DMS114 treated with DMSO at 0.1 percent for 48 hours (cell line): ENCODE measurements at regions not wholly inside any gene's neighbourhood (a gene's known extent, or its start where the extent isn't known, plus 50 kb on each side); places are given as distances from the start of the nearest gene placed in this dataset.
"Not testable (repeated sequence)": the region's sequence is repeated elsewhere in the genome, so short reads cannot be mapped to it uniquely, and the experiment has no call there.

Experiments used
- DNase-seq: peaks from one replicate; lab custom pipeline; 2025; ENCODE audit not compliant: unreplicated experiment; lab: John Stamatoyannopoulos, UW

- no peak for DNase-seq
Measured at GRCh38 chr5:4584982-4585381, 555.1 kb upstream of the ADAMTS16 start.

GRCh38 chr5:4613440-4613839 is 526.7 kb upstream of the ADAMTS16 start:
- DNase-seq: no peak

GRCh38 chr5:4614088-4614487 is 526.0 kb upstream of the ADAMTS16 start:
- DNase-seq: no peak

- DNase-seq: not testable (repeated sequence)
Measured at GRCh38 chr5:4615369-4615768, 524.8 kb upstream of the ADAMTS16 start.

GRCh38 chr5:4625206-4625896 is 514.8 kb upstream of the ADAMTS16 start:
- no peak for DNase-seq

GRCh38 chr5:4627131-4627530 is 513.0 kb upstream of the ADAMTS16 start:
- no peak for DNase-seq

- DNase-seq: no peak
Measured at GRCh38 chr5:4627929-4628328, 512.2 kb upstream of the ADAMTS16 start.

- no peak for DNase-seq
Measured at GRCh38 chr5:4628645-4629385, 511.3 kb upstream of the ADAMTS16 start.

- no peak for DNase-seq
Measured at GRCh38 chr5:4630031-4630430, 510.1 kb upstream of the ADAMTS16 start.

GRCh38 chr5:4634342-4634741 is 505.8 kb upstream of the ADAMTS16 start:
- DNase-seq: no peak

GRCh38 chr5:4636378-4636777 is 503.8 kb upstream of the ADAMTS16 start:
- no peak for DNase-seq

- DNase-seq: no peak
Measured at GRCh38 chr5:4639946-4640345, 500.2 kb upstream of the ADAMTS16 start.

- peak; percentile 5 for DNase-seq
Measured at GRCh38 chr5:4640795-4641194, 499.3 kb upstream of the ADAMTS16 start.

GRCh38 chr5:4642525-4642924 is 497.6 kb upstream of the ADAMTS16 start:
- no peak for DNase-seq

- DNase-seq: no peak
Measured at GRCh38 chr5:4643190-4643589, 496.9 kb upstream of the ADAMTS16 start.

- no peak for DNase-seq
Measured at GRCh38 chr5:4643960-4644359, 496.2 kb upstream of the ADAMTS16 start.

- DNase-seq: no peak
Measured at GRCh38 chr5:4646715-4647375, 493.3 kb upstream of the ADAMTS16 start.

- no peak for DNase-seq
Measured at GRCh38 chr5:4647955-4648354, 492.2 kb upstream of the ADAMTS16 start.

- no peak for DNase-seq
Measured at GRCh38 chr5:4651806-4652565, 488.1 kb upstream of the ADAMTS16 start.

GRCh38 chr5:4653475-4653874 is 486.7 kb upstream of the ADAMTS16 start:
- no peak for DNase-seq

GRCh38 chr5:4659851-4660250 is 480.3 kb upstream of the ADAMTS16 start:
- no peak for DNase-seq
